Activated CD8-positive, alpha-beta memory T cell treated with anti-CD3 and anti-CD28 coated beads for 24 hours (primary cell): ENCODE measurements at regions not wholly inside any gene's neighbourhood (a gene's known extent, or its start where the extent isn't known, plus 50 kb on each side); places are given as distances from the start of the nearest gene placed in this dataset.
"Not testable (repeated sequence)": the region's sequence is repeated elsewhere in the genome, so short reads cannot be mapped to it uniquely, and the experiment has no call there.

Experiments
- DNase-seq: peaks from one replicate; pipeline ENCODE4 v3.0.0-alpha.2; 2020

- no peak for DNase-seq
Observed at GRCh38 chr7:114273218-114273617, 141.4 kb upstream of the FOXP2 start.

GRCh38 chr7:114269714-114270113 is 144.9 kb upstream of the FOXP2 start:
- no peak for DNase-seq

- not testable (repeated sequence) for DNase-seq
Observed at GRCh38 chr7:114267550-114267949, 147.1 kb upstream of the FOXP2 start.

GRCh38 chr7:114264023-114264422 is 150.6 kb upstream of the FOXP2 start:
- no peak for DNase-seq

- DNase-seq, result no peak
Observed at GRCh38 chr7:114263219-114263618, 151.4 kb upstream of the FOXP2 start.

- DNase-seq, result no peak
Observed at GRCh38 chr7:114255404-114255841, 159.2 kb upstream of the FOXP2 start.

GRCh38 chr7:114243646-114244045 is 171.0 kb upstream of the FOXP2 start:
- DNase-seq, result no peak

- no peak for DNase-seq
Observed at GRCh38 chr7:114242992-114243507, 171.6 kb upstream of the FOXP2 start.

- no peak for DNase-seq
Observed at GRCh38 chr7:114229246-114229645, 185.4 kb upstream of the FOXP2 start.

- DNase-seq, result no peak
Observed at GRCh38 chr7:114225784-114226183, 188.8 kb upstream of the FOXP2 start.

- DNase-seq, result no peak
Observed at GRCh38 chr7:114218283-114218682, 196.3 kb upstream of the FOXP2 start.

- DNase-seq, result no peak
Observed at GRCh38 chr7:114217026-114217806, 197.4 kb upstream of the FOXP2 start.

GRCh38 chr7:114214466-114214865 is 200.1 kb upstream of the FOXP2 start:
- DNase-seq, result no peak

- DNase-seq, result no peak
Observed at GRCh38 chr7:114212721-114213429, 201.7 kb upstream of the FOXP2 start.

GRCh38 chr7:114209968-114210367 is 204.6 kb upstream of the FOXP2 start:
- no peak for DNase-seq

- no peak for DNase-seq
Observed at GRCh38 chr7:114206688-114207087, 207.9 kb upstream of the FOXP2 start.

- no peak for DNase-seq
Observed at GRCh38 chr7:114196517-114196916, 218.1 kb upstream of the FOXP2 start.

- no peak for DNase-seq
Observed at GRCh38 chr7:114190387-114190786, 224.2 kb upstream of the FOXP2 start.

GRCh38 chr7:114183311-114184088 is 231.1 kb upstream of the FOXP2 start:
- no peak for DNase-seq

- DNase-seq, result no peak
Observed at GRCh38 chr7:114182837-114183236, 231.8 kb upstream of the FOXP2 start.

- no peak for DNase-seq
Observed at GRCh38 chr7:114181280-114181679, 233.3 kb upstream of the FOXP2 start.

GRCh38 chr7:114180556-114181266 is 233.9 kb upstream of the FOXP2 start:
- DNase-seq, result no peak

GRCh38 chr7:114175125-114175524 is 239.5 kb upstream of the FOXP2 start:
- DNase-seq, result no peak
